ENCODE measurements at regions not wholly inside any gene's neighbourhood (a gene's known extent, or its start where the extent isn't known, plus 50 kb on each side); places are given as distances from the start of the nearest gene placed in this dataset.

GRCh38 chr16:76199681-76200220 lies 77.5 kb upstream of the CNTNAP4 start:
- TF ChIP-seq CTCF (conservative IDR thresholded peaks at IDR 0.05; ENCODE audit: low read depth, low read length) (no peak), CEBPB (IDR thresholded peaks at IDR 0.05; ENCODE audit: low read depth, low read length) (no peak), ELK1 (IDR thresholded peaks at IDR 0.05; ENCODE audit: borderline replicate concordance, low read depth, low read length) (no peak), POLR2A (IDR thresholded peaks at IDR 0.05; ENCODE audit: low read depth, low read length) (no peak), RFX5 (IDR thresholded peaks at IDR 0.05; ENCODE audit: low read depth, low read length) (no peak), BHLHE40 (IDR thresholded peaks at IDR 0.05; ENCODE audit: low read depth, low read length) (no peak), MXI1 (IDR thresholded peaks at IDR 0.05; ENCODE audit: borderline replicate concordance, low read depth, low read length) (no peak), SMC3 (IDR thresholded peaks at IDR 0.05; ENCODE audit: low read depth, low read length) (no peak), MAZ (IDR thresholded peaks at IDR 0.05; ENCODE audit: borderline replicate concordance, low read depth, low read length) (no peak), RAD21 (IDR thresholded peaks at IDR 0.05; ENCODE audit: low read length) (no peak), USF2 (IDR thresholded peaks at IDR 0.05; ENCODE audit: low read depth, low read length) (no peak), NFE2L2 (IDR thresholded peaks at IDR 0.05; ENCODE audit: low read depth, low read length) (no peak), CHD1 (IDR thresholded peaks at IDR 0.05; ENCODE audit: low read depth, low read length) (no peak), RCOR1 (IDR thresholded peaks at IDR 0.05; ENCODE audit: insufficient replicate concordance, low read length) (no peak)

Measured in IMR-90 (cell line).